Stomach (tissue), 8 donors: ENCODE measurements at regions not wholly inside any gene's neighbourhood (a gene's known extent, or its start where the extent isn't known, plus 50 kb on each side); places are given as distances from the start of the nearest gene placed in this dataset.

ENCODE experiments used
- DNase-seq, 2 donors: peaks; one replicate each; pipeline versions ENCODE4 v3.0.0 to v3.0.0-alpha.2; 2013 to 2019
- H3K27ac ChIP-seq, 5 donors: fragments of 200-600 bp in 4 of 5; sonication (generic) in 4 of 5; one replicate each; pipeline ENCODE4 v1.5.1; 2013 to 2019; ENCODE audit warnings: mild to moderate bottlenecking in 1 of 5, moderate library complexity in 1 of 5
- H3K27me3 ChIP-seq, 3 donors: fragments of 200-600 bp; sonication (generic); one replicate each; pipeline ENCODE4 v1.5.1; 2017 to 2019; ENCODE audit warnings: mixed run types in 1 of 3
- H3K36me3 ChIP-seq, 4 donors: fragments of 200-600 bp; sonication (generic); 1 replicate in 3 of 4; 2 replicates in 1 of 4; pipeline ENCODE4 v1.5.1; 2016 to 2019
- H3K4me1 ChIP-seq, 4 donors: fragments of 200-600 bp; sonication (generic); one replicate each; pipeline ENCODE4 v1.5.1; 2016 to 2019
- H3K4me3 ChIP-seq, 4 donors: fragments of 200-600 bp; sonication (generic) in 3 of 4; one replicate each; pipeline ENCODE4 v1.5.1; 2016 to 2019; ENCODE audit warnings: mild to moderate bottlenecking in 1 of 4
- H3K9me3 ChIP-seq, 4 donors: fragments of 200-600 bp; sonication (generic); one replicate each; pipeline ENCODE4 v1.5.1; 2016 to 2019
- CTCF ChIP-seq, 7 experiments: fragments of 450-650 bp in 4 of 7; fragments of 200-600 bp in 3 of 7; sonication (generic) in 3 of 7; IDR thresholded peaks; one replicate each; pipeline ENCODE4 v1.5.1; 2016 to 2019; ENCODE audit warnings: antibody characterized with exemption in 7 of 7, control low read depth in 2 of 7, mild to moderate bottlenecking in 1 of 7
- EP300 ChIP-seq: sonication (generic); formaldehyde crosslinking; IDR thresholded peaks from one replicate; pipeline ENCODE4 v1.6.1; 2017; ENCODE audit warnings: antibody characterized with exemption
- POLR2A ChIP-seq, 4 donors: fragments of 450-650 bp; IDR thresholded peaks; one replicate each; pipeline ENCODE4 v1.6.1; 2016; ENCODE audit warnings: antibody characterized with exemption in 4 of 4, control low read depth in 2 of 4, mild to moderate bottlenecking in 1 of 4, moderate library complexity in 1 of 4
- POLR2AphosphoS5 ChIP-seq, 3 donors: sonication (generic); formaldehyde crosslinking; IDR thresholded peaks; one replicate each; pipeline ENCODE4 v1.6.1; 2016; ENCODE audit warnings: antibody characterized with exemption in 3 of 3
- WGBS, 5 donors: extraction: QIAGEN DNeasy Blood & Tissue Kit in 3 of 5; methylation state at CpG; one replicate each; pipeline versions ENCODE4 v1.1.5 to v1.1.7; 2013 to 2018; 5-methylcytosine and 5-hydroxymethylcytosine counted together
- intact Hi-C: fragments of 100-400 bp; cut with DNase I; formaldehyde crosslinking; loops from one replicate; pipeline ENCODE4 v1.15.1; 2023; ENCODE audit warnings: low total_unique reads
- donor health status: healthy with polysubstance abuse.
- donor health status: Bipolar disorder and iron deficiency.
- donor health status: healthy.

GRCh38 chr16:51002881-51003490 is 148.1 kb downstream of the SALL1 start:
- WGBS, 5 donors: 33 to 57% (median 43%) methylated on average over 7 of the region's 7 CpGs
- Histone ChIP-seq H3K4me1 (peaks cover 0 to 16% (median 3%) of the 10 kb centered on the region in 4 donors), H3K36me3 (no peaks in the 10 kb centered on the region), H3K27me3 (no peaks in the 10 kb centered on the region), H3K27ac (peak overlapping the region in 2 of 5 donors; percentile 13 to 14), H3K4me3 (no peak overlapping the region), H3K9me3 (peaks cover 0 to 12% (median 9%) of the 10 kb centered on the region in 4 donors)
- intact Hi-C loops: no loop called here
- TF ChIP-seq POLR2AphosphoS5 (IDR thresholded peaks at IDR 0.05): peak in 2 of 3 donors; percentile 58 to 64
- no peak for TF ChIP-seq EP300
- no peak for TF ChIP-seq CTCF (IDR thresholded peaks at IDR 0.05)
- no peak for TF ChIP-seq POLR2A (IDR thresholded peaks at IDR 0.05)
- DNase-seq: peak; percentile 16 to 69

GRCh38 chr16:50999181-50999580 is 151.9 kb downstream of the SALL1 start:
- WGBS, 5 donors: 89 to 95% (median 93%) methylated on average over 7 of the region's 7 CpGs
- TF ChIP-seq EP300: no peak
- no peak for TF ChIP-seq POLR2A (IDR thresholded peaks at IDR 0.05)
- TF ChIP-seq CTCF (IDR thresholded peaks at IDR 0.05): no peak
- TF ChIP-seq POLR2AphosphoS5 (IDR thresholded peaks at IDR 0.05): no peak
- intact Hi-C loops: no loop called here
- Histone ChIP-seq H3K27ac (no peak overlapping the region), H3K9me3 (no peaks in the 10 kb centered on the region), H3K36me3 (no peaks in the 10 kb centered on the region), H3K27me3 (no peaks in the 10 kb centered on the region), H3K4me3 (no peak overlapping the region), H3K4me1 (peaks cover 0 to 15% (median 3%) of the 10 kb centered on the region in 4 donors)
- no peak for DNase-seq

GRCh38 chr16:50998411-50998810 is 152.7 kb downstream of the SALL1 start:
- DNase-seq: no peak
- Histone ChIP-seq H3K4me3 (no peak overlapping the region), H3K27me3 (no peaks in the 10 kb centered on the region), H3K27ac (no peak overlapping the region), H3K36me3 (no peaks in the 10 kb centered on the region), H3K4me1 (peaks cover 0 to 7% (median under 1%) of the 10 kb centered on the region in 4 donors), H3K9me3 (no peaks in the 10 kb centered on the region)
- WGBS, 5 donors: 78 to 87% (median 83%) methylated on average over 2 of the region's 2 CpGs
- TF ChIP-seq POLR2A (IDR thresholded peaks at IDR 0.05) (no peak), POLR2AphosphoS5 (IDR thresholded peaks at IDR 0.05) (no peak), EP300 (no peak), CTCF (IDR thresholded peaks at IDR 0.05) (no peak)
- intact Hi-C loops: no loop called here

- intact Hi-C loops: no loop called here
- no peaks in the 10 kb centered on the region for H3K27me3 ChIP-seq
- H3K27ac ChIP-seq: no peak overlapping the region
- H3K9me3 ChIP-seq: no peaks in the 10 kb centered on the region
- H3K4me1 ChIP-seq: no peaks in the 10 kb centered on the region
- TF ChIP-seq POLR2AphosphoS5 (IDR thresholded peaks at IDR 0.05): no peak
- TF ChIP-seq POLR2A (IDR thresholded peaks at IDR 0.05): no peak
- TF ChIP-seq CTCF (IDR thresholded peaks at IDR 0.05): no peak
- no peak for TF ChIP-seq EP300
- WGBS, 5 donors: 69 to 80% (median 72%) methylated on average over 6 of the region's 6 CpGs
- H3K36me3 ChIP-seq: no peaks in the 10 kb centered on the region
- DNase-seq: no peak
- no peak overlapping the region for H3K4me3 ChIP-seq
Measured at GRCh38 chr16:50997679-50998078, 153.4 kb downstream of the SALL1 start.
